AG09319 (cell line): ENCODE measurements at regions not wholly inside any gene's neighbourhood (a gene's known extent, or its start where the extent isn't known, plus 50 kb on each side); places are given as distances from the start of the nearest gene placed in this dataset.
"Not testable (repeated sequence)": the region's sequence is repeated elsewhere in the genome, so short reads cannot be mapped to it uniquely, and the experiment has no call there.

Source experiments
- DNase-seq: peaks from one replicate; pipeline ENCODE4 v3.0.0-alpha.2; 2010; ENCODE audit warnings: low read depth; ENCODE audit errors: extremely low read depth

DNA sequence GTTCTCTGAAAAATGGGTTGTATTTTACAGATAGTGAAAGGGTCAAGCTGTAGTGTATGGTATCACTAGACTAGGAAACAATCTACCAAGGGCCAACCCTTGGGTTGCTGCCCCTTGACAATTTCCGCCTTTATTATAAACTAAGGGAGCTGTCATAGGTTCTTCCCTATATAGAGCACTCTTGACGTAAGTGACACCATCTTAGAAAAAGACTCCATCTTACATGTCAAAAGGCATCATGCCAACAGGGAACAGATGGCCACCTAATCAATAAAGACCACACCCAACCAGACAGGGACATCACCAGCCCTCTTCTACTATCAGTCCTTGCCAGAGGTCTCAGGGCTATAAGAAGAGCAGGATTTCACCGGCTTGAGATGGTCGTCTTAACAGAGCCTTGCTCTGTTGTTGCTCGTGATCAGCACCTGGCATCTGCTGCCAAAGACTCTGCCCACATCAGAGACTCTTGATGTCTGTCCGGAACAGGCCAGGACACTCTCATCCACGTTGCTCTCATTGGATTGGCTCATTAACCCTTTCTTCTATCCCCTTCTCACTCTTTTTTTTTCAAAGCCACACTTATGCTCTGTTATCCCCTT is 231.4 kb upstream of the PLGLB2 start:
- not testable (repeated sequence) for DNase-seq

DNA sequence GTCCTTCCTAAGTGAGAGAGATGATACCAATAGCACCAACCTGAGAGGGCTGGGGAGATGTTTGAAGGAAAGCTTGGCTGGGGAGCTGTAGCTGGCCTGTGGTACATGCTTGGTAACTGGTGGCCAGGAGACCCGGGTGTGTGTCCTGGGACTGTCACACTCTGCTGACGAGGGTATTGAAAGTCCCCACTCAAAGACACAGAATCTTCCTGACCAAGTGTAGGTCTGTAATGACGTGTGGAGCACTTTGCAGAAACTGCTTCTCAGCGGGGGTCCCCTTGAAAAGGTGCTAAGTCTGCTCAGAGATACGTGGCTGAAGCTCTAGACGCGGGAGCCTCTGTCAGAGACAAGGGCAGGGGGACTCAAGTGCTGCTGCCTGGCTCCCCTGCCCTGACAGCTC is 230.4 kb upstream of the PLGLB2 start:
- DNase-seq = not testable (repeated sequence)

DNA sequence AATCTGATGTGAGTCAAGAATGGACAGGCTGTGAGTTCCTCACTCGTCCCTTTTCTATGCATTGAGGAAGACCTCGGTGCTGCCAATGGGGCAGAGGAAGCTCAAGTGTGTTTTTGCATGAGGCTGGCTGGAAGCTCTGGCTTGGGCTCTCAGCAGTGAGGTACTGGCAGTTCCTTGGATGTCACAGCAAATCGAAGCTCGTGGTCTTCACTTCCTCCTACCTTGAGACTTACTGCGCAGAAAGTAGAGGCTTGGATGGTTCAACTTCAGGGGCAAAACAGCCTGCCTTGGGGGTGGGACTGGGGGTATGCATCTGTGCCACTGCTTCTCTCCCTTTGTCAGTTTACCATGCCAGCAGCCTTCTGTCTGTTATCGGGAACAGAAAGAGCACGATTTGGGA is 229.8 kb upstream of the PLGLB2 start:
- DNase-seq = not testable (repeated sequence)

DNA sequence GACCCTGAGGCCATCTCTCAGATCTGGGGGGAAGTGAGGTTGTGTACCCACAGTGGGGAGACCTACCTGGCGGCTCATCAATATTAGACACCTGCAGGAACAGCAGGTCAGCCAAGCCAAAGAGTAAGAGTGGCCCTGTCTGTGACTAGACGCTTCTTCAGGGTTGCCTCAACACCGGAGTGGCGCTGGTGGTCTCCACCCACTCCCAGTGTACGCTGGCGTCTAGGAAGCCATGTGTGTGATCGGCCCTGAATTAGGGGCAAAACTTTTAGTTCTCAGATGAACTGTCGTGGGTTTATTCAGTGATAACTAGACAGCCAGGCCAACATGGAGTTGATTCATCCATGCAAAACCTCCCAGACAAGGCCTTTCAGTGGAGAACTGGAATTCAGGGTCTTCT is 229.3 kb upstream of the PLGLB2 start:
- not testable (repeated sequence) for DNase-seq

DNA sequence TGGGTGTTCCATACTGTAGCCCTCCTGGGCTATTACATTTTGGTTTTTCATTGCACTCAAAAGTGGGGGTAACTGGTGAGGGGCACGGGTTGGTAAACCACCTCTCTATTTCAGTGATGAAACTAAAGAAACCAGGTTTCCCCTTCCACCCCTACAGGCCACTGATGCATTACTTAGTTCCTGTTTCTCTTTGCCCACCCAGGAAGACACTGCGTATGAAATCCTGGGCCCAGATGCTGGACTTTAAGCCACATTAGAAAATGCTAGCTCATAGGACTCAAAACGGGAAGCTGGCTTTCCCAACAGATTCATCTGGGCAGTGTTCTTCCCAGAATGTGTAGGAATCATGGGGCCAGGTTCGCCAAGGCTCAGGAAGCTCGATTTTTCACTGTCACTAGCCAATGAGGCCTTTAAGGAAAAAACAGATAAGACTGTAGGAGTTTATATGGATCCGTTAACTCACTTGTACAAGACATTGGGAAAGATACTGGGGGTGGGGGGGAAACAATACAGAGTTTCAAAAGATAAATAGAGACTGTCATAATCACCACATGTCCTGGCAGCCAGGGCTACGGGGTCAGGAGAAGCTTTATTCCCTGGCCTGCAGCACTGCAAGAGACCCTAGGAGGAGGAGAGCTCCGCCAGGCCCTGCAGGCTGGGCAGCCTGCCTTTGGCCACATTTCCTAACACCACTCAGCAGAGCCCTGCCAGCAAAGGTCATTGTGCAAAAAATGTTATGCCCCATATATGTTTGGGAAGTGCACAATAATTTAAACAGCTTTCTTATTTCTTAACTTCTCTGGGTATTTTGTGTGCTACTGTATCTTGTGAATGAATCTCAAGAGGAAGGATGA is 228.5 kb upstream of the PLGLB2 start:
- DNase-seq = not testable (repeated sequence)

DNA sequence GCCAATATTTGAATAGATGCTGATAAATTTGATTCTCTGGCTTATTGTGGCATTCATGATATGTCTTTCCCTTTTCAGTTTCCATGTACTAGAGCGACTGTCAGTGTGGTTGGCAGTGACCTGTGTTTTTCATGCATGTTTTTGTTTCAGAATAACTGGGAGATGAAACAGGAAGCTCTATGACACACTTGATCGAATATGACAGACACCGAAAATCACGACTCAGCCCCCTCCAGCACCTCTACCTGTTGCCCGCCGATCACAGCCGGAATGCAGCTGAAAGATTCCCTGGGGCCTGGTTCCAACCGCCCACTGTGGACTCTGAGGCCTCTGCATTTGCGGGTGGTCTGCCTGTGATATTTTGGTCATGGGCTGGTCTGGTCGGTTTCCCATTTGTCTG is 226.8 kb upstream of the PLGLB2 start:
- not testable (repeated sequence) for DNase-seq

DNA sequence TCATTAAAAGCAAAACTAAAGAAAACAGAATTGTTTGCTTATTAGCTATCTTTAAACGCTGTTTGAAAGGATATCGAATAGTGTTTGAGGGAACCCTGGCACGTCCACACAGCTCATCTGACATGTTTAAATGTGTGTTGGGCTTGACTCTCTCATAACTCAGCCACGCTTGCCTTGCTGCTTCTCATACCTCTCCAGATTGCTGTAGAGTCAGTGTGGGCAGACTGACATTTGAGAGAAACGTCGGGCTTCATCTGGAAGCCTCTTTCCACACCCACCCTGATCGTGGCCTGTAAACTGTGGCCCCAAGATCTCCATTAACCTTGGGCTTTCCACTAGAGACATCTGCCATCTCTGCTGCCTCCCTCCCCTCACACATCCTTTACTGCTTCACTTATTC is 226.4 kb upstream of the PLGLB2 start:
- DNase-seq = not testable (repeated sequence)

DNA sequence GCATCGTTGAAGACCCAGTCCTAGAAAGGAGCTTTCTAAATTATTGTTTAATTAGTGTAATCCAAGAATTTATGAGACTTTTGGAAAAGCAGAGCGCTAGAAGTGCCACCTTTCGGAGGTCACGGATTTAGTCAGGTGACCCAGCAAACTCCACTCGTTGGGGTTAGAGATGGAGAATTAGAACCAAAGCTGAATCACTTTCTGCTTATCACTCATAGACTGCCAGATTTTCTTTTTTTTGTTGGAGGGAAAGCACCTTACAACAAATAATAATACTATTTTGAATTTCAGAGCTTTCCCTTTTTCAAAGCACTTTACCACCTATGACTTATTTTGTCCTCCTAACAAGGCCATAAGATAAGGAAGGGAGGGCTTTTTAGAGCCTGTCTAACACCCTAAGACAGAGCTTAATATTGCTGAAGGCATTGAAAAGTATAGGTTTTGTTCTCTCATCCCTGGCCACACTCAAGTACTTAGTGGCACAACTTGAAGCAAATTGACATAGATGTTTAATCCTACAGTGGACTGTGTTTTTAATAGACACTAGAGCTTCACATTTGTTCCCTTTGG is 223.2 kb upstream of the PLGLB2 start:
- DNase-seq = not testable (repeated sequence)

DNA sequence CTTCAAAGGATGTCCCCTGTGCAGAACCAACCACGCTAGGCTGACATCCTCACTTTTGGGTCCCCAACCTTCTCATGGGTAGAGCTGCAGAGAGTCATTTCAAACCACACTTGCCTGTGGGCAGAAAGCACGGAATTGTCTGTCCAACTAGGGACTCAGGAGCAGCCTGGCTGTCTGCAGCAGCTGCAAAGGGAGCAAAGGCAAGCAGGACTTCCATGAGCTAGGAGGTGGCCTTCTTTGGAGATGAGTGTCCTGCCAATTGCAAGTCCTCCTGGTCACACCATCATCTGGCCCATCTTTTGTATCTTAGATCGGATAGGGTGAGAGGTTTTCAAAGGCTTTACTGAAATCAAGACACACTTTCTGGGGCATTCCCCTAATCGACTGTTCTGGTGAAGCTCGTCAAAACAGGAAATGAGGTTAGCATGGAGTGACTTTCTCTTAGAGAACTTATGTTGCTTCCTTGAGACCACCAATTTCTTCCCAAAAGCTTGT is 222.3 kb upstream of the PLGLB2 start:
- DNase-seq = not testable (repeated sequence)

DNA sequence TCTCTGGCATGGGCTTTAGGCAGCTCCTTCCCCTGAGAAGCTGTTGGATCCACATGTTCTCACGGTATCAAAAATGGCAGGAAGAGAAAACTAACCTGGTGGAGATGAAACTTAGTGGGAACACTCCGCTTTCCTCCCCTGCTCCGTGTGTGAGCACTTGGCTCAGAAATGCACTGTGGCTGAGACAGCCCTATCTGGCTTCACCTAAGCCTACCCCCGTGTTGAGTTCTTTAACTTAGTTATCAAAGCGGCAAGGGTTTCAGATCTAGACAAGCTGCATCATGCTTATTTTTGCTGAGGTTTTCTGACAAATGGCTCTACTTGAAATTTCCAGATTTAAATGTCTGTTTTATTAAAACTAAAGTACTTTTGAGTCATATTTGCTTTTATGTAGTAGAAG is 221.6 kb upstream of the PLGLB2 start:
- not testable (repeated sequence) for DNase-seq

DNA sequence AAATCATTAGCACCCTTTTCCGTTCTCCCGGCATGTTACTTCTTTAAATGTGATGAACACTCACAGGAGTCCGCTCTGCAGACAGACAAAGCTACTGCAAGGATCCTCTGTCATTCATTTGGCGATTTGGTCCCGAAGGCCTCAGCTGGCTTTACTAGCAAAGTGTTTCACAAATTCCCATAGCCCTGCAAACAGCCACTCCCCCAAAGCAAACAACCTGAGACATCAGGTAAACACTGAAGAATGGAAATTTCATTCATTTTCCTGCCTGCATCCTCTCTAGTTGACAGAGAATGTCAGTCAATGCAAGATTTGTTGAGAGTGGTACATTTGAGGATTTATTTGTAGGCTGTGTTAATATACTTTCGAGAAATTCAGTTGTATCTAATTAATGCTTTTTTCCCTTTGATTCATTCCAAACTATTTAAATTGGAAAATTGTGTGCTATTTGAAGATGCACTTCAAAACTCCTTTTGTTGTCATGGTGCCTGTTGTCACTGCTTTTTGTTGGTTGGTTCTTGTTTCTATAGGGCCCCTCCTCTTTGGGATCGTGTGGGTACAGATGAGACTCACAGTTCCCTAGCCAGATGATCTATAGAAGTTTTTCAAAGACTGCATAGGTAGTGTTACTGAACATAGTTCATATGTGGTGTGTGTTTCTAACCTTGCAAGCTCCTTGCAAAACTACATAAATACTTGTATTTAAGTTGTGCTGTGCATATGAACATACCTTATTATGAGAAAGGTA is 215.7 kb upstream of the PLGLB2 start:
- not testable (repeated sequence) for DNase-seq

DNA sequence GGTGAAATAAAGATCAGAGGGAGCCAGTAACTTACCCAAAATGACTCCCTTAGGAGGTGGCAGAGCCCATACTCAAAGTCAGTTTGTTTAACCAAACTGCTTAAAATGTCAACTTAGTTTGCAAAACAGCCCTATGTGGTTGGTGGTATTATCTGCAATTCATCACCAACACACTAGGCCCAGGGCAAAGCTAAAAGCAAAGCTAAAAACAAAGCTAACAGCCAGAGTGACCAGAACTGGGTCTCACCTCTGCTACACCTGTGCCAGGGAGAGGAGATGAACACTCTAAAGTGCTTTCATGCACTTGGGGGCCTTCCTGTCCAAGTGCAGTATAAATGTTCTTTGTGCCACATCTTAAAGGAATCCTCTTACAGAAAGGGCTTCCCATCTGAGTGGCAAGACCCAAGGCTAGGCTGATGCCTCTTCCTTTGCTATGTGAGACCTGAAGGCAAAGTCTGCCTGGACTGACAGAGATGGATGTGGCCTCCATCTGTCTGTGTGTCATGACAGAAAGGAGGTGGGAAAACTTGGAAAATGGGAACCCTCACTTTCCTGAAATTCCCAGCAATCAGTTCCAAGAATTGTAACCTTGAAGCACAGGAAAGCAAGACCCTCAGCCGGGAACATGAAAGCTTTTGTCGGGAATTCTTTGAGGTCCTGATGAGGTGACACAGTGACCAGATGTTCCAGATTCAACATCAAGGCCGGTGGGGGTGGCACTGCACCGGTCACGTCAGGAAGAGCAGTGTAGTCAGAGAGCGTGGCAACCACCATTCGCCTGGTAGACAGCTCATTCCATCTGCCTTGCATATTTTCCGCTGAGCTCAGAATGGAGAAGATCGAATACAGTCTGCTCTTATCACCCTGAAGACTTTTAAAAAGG is 214.3 kb upstream of the PLGLB2 start:
- not testable (repeated sequence) for DNase-seq

DNA sequence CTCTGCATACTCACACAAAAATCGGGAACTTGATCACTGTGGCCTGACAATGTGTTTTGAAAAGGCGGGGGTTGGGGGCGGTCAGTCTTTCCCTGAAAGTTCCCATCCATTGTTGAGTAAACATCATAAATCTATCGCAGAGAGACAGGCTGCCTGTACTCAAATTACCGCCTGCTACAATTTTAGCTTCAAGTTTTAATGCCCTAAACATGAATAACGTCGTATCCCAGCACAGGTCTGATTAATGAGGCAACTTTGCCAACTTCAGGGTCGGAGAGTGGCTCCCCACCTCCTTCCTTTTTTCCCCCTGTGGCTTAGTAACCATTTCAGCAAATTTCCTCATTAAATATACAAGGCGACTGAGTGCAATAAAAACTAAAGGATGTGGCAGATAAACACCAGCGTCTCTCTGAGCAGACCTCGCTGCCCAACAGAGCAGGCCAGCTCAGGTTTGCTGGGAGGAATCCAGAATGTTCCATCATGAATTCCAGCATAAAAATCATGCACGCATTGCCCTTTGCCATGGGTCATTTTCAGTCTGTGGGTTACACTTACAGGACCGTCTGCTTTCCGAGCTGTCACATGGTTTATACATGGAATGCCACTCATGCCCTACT is 213.5 kb upstream of the PLGLB2 start:
- not testable (repeated sequence) for DNase-seq

DNA sequence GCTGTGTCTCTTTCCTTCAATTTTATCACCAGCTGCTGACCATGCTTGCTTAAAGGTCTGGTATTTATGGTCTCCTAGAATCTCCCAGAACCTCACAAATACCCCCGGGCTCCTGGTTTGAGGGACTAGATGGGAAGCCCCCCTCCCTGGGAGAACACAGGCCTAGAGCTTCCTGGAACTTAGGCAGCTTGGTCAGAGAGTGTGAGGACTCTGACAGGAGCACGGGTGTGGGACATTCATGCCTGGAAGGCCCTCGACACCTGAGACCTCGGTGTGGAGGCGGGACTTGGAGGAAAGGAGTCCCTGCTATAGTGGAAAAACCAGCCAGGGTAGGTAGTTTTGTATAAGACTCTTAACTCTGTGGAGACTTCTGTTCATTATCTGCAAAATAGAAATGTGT is 211.5 kb upstream of the PLGLB2 start:
- DNase-seq = not testable (repeated sequence)

DNA sequence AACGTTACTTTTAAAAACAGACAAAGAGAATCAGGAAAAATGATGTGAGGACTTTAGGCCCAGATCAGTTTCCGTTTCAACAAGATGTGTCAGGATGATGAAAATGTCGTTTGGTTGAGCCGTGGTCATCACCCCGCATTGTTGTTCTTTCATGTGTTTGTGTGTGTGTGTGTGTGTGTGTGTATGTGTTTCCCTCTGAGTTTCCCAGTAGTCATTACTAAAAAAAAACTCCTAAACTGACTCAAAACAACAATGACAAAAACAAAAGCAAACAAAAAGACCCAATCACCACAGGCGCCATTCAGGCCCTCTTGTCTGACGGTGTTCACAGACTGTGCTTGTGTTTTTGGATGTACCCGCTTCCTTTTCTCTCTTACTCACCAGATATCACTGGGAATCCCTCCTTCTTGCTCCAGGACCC is 210.6 kb upstream of the PLGLB2 start:
- not testable (repeated sequence) for DNase-seq

DNA sequence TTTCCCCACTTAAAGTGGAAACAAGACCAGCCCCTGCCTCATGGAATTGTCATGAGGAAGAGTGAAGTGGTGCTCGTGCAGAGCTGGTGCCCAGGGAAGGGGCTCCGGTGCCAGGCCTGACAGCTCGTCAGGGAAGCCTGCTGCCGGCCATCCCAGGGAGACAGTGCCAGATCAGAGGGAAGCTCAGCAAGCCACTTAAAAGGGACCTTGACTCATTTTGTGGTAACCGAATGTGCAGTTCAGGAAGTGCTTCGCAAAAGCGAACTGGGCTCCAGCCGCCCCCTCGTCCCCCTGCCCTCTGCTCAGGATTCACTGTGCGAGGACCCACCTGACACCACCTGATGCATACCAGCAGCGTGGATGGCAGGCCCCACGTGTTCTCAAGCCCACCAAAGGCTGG is 209.6 kb upstream of the PLGLB2 start:
- not testable (repeated sequence) for DNase-seq

DNA sequence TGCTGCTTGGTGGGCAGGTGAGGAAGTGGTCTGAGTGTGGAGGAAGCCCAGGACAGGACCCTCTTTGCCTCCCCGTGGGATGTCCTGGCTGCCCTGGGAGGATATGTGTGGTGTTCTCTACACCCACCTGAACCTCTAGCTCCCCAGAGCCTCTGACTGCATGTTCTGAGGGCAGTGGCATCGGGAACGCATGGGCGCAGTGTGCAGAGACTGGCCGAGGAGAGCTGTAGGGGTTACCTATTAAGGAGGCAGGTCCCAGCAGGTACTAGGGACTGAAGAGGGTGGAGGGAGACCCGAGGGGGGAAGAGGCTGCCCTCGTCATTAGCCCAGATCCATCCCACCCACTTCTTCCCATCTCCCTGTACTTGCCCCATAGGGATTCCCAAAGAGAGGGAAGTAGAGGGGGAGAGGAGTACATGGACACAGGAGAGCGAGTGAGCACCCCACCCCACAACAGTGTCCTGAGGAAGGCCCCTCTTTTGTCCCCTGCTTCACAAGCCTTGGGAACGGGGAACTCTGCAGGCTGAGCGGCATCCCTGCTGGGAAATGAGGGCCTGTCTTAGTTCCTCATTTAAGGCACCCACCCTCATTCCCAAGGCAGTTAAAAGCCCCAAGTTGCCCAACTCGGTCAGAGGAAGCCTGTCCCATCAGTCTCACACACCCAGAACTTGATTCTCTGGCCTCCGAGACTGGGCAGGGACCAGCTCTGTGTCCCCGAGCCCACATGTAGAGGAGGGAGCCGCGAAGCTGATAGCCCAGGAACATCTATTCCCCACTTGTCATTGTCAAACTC is 208.5 kb upstream of the PLGLB2 start:
- not testable (repeated sequence) for DNase-seq

DNA sequence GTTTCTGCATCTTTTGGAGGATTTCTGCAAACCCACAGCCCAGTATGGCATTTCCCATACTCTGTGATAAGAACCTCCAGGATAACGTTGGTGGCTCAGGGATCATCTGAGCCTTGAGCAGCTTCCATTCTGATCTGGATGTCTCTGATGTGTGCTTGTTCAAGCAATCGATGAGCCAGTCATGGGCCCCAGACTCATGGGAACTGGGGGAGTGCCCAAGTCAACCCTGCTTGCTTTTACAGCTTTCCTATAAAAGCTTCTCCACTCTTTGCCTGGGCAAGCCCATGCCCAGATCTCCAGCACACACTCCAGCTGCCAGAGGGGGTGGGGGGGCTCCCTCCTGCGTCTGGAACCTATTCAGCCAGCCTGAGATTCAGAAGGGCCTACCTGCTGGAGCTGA is 207.6 kb upstream of the PLGLB2 start:
- DNase-seq = not testable (repeated sequence)

DNA sequence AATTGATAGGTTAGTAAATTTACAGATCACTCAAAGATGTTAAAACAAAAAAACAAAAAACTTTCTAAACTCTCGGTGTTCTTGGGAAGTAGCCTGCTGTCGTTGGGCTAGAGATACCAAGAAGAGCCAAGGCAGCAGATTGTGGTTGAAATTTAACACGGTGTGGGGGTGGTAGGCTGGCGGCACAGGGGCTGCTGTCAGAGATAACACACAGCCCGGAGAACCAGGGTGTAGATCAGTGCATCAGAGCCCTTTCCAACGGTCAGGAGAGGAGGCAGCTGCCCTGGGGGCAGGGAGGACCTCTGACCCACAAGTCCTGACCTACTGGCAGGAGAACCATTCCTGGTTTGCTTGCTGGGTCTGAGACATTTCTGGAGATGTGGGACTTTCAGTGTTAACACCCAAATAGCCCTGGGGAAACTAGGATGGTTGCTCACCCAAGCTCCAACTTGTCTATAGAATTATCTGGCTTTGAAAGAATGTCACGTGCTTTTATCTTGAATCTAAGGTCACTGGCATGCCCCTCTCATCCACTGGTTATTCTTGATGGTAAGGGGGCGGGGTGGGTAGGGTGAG is 205.2 kb upstream of the PLGLB2 start:
- DNase-seq = not testable (repeated sequence)
